Pancreas (tissue), 10 donors: ENCODE measurements at regions not wholly inside any gene's neighbourhood (a gene's known extent, or its start where the extent isn't known, plus 50 kb on each side); places are given as distances from the start of the nearest gene placed in this dataset.

ENCODE experiments used
- ATAC-seq, 4 donors: fragments of 200-7000 bp; cut with Tn5 transposase; one replicate each; pipeline versions ENCODE4 v1.8.0 to v1.9.1; 2020; ENCODE audit warnings: mild to moderate bottlenecking in 4 of 4, moderate library complexity in 4 of 4
- DNase-seq, 6 donors: peaks; one replicate each; pipeline ENCODE4 v3.0.0-alpha.2; 2020
- FAIRE-seq: peaks from 2 replicates; lab custom pipeline; 2012; peaks lifted over from hg19 to GRCh38; lab: Jason Lieb, UNC
- H3K27ac ChIP-seq, 4 donors: fragments of 200-600 bp; sonication (generic); 1 replicate in 3 of 4; 2 replicates in 1 of 4; pipeline versions ENCODE4 v1.5.0 to v1.8.0; 2020
- H3K27me3 ChIP-seq, 4 donors: fragments of 200-600 bp; one replicate each; pipeline ENCODE4 v1.8.0; 2021
- H3K36me3 ChIP-seq, 3 donors: fragments of 200-600 bp; sonication (generic) in 1 of 3; one replicate each; pipeline versions ENCODE4 v1.5.0 to v1.8.0; 2020 to 2021
- H3K4me1 ChIP-seq, 3 donors: fragments of 200-600 bp; one replicate each; pipeline ENCODE4 v1.8.0; 2021
- H3K4me3 ChIP-seq, 4 donors: fragments of 200-600 bp; sonication (generic) in 2 of 4; one replicate each; pipeline versions ENCODE4 v1.5.0 to v1.8.0; 2020 to 2021
- H3K9me3 ChIP-seq, 4 donors: fragments of 200-600 bp; one replicate each; pipeline ENCODE4 v1.8.0; 2021
- WGBS, 2 donors: extraction: QIAGEN DNeasy Blood & Tissue Kit; methylation state at CpG; one replicate each; pipeline ENCODE4 v1.1.7; 2013; 5-methylcytosine and 5-hydroxymethylcytosine counted together
- intact Hi-C, 3 donors: fragments of 100-400 bp; cut with DNase I; formaldehyde crosslinking; loops; one replicate each; pipeline versions ENCODE4 v1.11.1 to v1.14.2; 2022
- TF ChIP-seq, protein P1 (sequence below), 4 donors: fragments of 200-600 bp; sonication (generic) in 3 of 4; IDR thresholded peaks; one replicate each; pipeline versions ENCODE4 v1.5.0 to v1.8.0; 2021; ENCODE audit warnings: antibody characterized with exemption in 4 of 4
- donor health status: healthy with polysubstance abuse.
- donor health status: DM: no; HTN: no; CAD: no; lungs with moderate emphysema.
- donor health status: DM: no; HTN: no; CAD: no.
- donor health status: control.
- donor health status: control.
- donor health status: Bipolar disorder and iron deficiency.
- donor health status: DM: yes; HTN: yes; CAD: no.
- donor health status: DM: no; HTN: no; CAD: no.
- donor health status: DM: no; HTN: no; CAD: no.
- donor health status: DM: yes; HTN: yes; CAD: no.

DNA sequence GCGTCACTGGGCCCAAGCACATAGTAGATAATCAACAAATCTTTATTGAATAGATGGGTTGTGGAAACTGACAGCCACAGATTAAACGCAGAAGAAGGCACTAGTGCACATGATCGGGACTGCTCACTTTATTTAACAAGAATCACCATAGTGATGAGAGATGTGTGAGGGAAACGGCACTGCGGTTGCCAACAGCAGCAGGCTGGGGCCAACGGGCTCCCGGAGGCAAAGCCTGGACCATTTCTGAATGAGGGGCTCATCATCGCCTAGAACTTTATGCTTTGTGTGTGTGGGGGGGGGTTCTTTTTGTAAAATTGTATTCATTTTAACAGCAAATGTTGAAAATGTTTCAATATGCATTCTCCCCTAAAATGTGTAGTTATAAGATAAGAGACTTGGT, 61.9 kb upstream of the RUFY1 start:
- Histone ChIP-seq H3K36me3 (no peaks in the 10 kb centered on the region), H3K4me1 (no peaks in the 10 kb centered on the region), H3K27me3 (no peaks in the 10 kb centered on the region), H3K9me3 (no peaks in the 10 kb centered on the region), H3K27ac (no peak overlapping the region), H3K4me3 (no peak overlapping the region)
- TF ChIP-seq, protein P1, sequence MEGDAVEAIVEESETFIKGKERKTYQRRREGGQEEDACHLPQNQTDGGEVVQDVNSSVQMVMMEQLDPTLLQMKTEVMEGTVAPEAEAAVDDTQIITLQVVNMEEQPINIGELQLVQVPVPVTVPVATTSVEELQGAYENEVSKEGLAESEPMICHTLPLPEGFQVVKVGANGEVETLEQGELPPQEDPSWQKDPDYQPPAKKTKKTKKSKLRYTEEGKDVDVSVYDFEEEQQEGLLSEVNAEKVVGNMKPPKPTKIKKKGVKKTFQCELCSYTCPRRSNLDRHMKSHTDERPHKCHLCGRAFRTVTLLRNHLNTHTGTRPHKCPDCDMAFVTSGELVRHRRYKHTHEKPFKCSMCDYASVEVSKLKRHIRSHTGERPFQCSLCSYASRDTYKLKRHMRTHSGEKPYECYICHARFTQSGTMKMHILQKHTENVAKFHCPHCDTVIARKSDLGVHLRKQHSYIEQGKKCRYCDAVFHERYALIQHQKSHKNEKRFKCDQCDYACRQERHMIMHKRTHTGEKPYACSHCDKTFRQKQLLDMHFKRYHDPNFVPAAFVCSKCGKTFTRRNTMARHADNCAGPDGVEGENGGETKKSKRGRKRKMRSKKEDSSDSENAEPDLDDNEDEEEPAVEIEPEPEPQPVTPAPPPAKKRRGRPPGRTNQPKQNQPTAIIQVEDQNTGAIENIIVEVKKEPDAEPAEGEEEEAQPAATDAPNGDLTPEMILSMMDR (IDR thresholded peaks at IDR 0.05), result no peak
- FAIRE-seq (no peak), ATAC-seq (no peak), DNase-seq (no peak)
- intact Hi-C loops, result no loop called here
- WGBS, 2 donors, result 43 to 56% methylated on average over 8 of the region's 8 CpGs

DNA sequence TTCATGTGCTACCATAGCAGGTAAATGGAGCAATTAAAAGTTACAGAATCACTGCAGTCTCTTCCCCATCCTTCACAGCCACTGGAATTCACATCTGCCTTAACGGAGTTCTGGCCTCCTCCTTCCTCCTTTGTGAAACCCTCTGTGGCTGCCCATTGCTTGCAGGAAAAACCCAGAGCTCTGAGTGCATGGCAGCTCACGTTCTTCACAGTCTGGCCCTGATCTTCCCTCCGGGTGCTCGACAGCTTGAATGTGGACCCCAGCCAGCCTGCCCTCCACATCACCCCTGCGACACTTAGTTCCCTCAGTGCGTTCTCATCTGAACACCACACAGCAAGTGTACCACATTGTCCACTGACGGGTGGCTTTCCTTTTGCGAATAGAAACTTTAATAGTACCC, 63.2 kb upstream of the RUFY1 start:
- Histone ChIP-seq H3K36me3 (no peaks in the 10 kb centered on the region), H3K4me3 (no peak overlapping the region), H3K9me3 (no peaks in the 10 kb centered on the region), H3K27me3 (no peaks in the 10 kb centered on the region), H3K4me1 (no peaks in the 10 kb centered on the region), H3K27ac (no peak overlapping the region)
- TF ChIP-seq, protein P1 (IDR thresholded peaks at IDR 0.05), result no peak
- FAIRE-seq (no peak), DNase-seq (no peak), ATAC-seq (no peak)
- 59 to 78% methylated on average over 8 of the region's 8 CpGs for WGBS, 2 donors
- intact Hi-C loops, result no loop called here

DNA sequence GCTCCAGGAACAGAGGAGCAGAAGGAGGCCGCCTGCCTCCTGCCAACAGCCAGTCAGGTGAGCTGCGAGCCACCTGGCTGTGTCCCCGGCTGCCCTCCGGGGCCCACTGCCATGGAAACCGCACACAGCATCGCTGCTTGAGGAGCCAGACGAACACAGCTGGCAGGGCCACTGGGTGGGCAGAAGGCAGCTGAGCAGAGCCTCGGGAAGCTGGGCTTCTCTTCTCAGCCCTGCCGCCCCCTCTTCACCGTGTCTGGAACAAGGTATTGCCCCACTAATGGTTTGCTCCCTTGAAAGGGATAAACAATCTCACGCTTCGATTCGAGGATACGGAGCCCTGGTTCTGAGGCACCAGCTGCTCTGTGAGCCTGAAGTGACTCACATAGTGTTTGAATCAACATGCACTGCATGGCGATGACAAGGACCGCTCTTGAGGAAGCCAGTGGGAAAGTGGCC, 63.7 kb upstream of the RUFY1 start:
- Histone ChIP-seq H3K27me3 (no peaks in the 10 kb centered on the region), H3K27ac (no peak overlapping the region), H3K4me1 (no peaks in the 10 kb centered on the region), H3K9me3 (no peaks in the 10 kb centered on the region), H3K4me3 (no peak overlapping the region), H3K36me3 (no peaks in the 10 kb centered on the region)
- TF ChIP-seq, protein P1 (IDR thresholded peaks at IDR 0.05), result no peak
- DNase-seq, result no peak
- intact Hi-C loops, result no loop called here
- 62 to 72% methylated on average over 16 of the region's 16 CpGs for WGBS, 2 donors
- no peak for FAIRE-seq
- peak in 2 of 4 donors; percentile 86 to 91 for ATAC-seq

DNA sequence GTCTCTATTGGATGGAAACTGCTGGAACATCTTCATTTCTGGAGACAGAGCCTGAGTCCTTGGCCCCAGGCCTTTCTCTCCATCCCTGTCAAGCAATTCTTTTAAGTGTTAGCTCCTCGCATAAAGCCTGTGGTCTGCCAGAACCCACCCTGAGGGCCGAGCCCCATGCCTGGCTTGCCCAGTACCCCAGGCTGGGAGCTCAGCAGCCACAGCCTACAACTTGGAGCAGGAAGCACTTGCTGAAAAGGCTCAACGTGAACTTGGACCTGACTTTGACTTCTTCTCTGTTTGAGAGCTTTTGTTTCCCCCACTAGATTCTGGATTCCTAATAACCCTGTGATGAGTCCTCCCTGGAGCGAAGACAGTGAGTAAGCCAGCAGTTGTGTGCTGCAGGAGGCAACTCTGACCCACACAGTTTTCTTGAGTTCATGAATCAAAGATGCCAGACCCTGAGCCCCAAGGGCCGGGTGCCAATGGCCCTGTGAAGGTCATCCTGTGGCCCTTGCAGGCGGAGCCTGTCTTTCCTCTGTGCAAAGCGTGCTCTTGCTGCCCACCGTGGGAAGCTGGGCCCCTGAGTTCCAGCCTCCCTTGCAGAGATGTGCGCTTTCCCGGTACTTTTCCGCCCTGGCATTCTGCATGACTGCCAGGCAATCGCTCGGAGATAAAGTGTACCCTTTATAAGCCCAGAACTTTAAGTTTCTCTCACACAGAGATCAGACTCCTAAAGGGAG, 64.3 kb upstream of the RUFY1 start:
- no peaks in the 10 kb centered on the region for H3K27me3 ChIP-seq
- 73 to 79% methylated on average over 13 of the region's 13 CpGs for WGBS, 2 donors
- no peak overlapping the region for H3K27ac ChIP-seq
- H3K9me3 ChIP-seq, result no peaks in the 10 kb centered on the region
- no peaks in the 10 kb centered on the region for H3K4me1 ChIP-seq
- H3K36me3 ChIP-seq, result no peaks in the 10 kb centered on the region
- DNase-seq (no peak), FAIRE-seq (no peak), ATAC-seq (no peak)
- intact Hi-C loops, result no loop called here
- TF ChIP-seq, protein P1 (IDR thresholded peaks at IDR 0.05), result no peak
- H3K4me3 ChIP-seq, result no peak overlapping the region

DNA sequence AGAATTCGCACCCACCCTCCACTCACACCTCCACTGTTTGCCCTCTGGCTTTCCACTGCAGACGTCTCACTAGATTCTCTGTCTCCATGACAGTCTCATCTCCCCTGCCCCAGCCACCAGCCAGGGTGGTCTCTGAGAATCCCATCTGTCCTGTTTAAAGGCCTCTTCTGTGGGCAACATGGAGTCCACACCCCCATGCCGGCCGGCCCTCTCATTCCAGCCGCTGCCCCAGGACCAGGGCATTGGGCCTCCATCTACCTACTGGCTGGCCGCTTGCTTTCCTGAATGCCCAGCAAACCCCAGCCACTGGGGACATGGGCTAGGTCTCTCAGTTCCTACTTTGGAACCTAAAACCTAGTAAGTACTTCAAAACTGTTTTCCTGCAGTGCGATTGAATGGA, 65.6 kb upstream of the RUFY1 start:
- intact Hi-C loops, result no loop called here
- H3K4me3 ChIP-seq, result no peak overlapping the region
- WGBS, 2 donors, result 82 to 93% methylated on average over 7 of the region's 7 CpGs
- no peaks in the 10 kb centered on the region for H3K27me3 ChIP-seq
- TF ChIP-seq, protein P1 (IDR thresholded peaks at IDR 0.05), result no peak
- FAIRE-seq, result no peak
- H3K36me3 ChIP-seq, result no peaks in the 10 kb centered on the region
- H3K27ac ChIP-seq, result no peak overlapping the region
- H3K4me1 ChIP-seq, result no peaks in the 10 kb centered on the region
- no peak for ATAC-seq
- no peak for DNase-seq
- no peaks in the 10 kb centered on the region for H3K9me3 ChIP-seq
